UCSD-AML1 (cell line): ENCODE measurements at regions not wholly inside any gene's neighbourhood (a gene's known extent, or its start where the extent isn't known, plus 50 kb on each side); places are given as distances from the start of the nearest gene placed in this dataset.
"Not testable (repeated sequence)": the region's sequence is repeated elsewhere in the genome, so short reads cannot be mapped to it uniquely, and the experiment has no call there.

Experiments
- DNase-seq: peaks from one replicate; lab custom pipeline; 2025; ENCODE audit not compliant: unreplicated experiment; lab: John Stamatoyannopoulos, UW

DNA sequence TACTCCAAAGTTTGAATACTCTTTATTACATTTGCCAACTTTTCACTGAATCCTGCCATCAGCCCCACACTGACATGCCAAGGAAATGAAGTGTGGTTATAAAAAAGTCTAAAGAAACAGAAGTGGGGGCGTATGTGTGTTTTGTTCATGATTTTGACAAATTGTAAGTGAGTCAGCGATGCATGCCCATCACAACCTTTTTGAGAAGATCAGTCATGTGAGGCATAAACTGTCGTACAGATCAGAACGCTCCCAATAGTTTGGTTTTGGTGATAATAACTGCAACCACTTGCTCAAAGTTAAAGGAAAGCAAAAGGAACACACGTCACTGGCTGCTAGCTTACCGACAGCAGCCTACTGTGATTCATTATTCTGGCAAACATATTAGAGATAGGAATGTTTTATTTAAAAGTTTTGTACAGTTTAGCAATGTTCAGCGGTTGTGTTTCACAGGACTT is 95.6 kb downstream of the RGS2 start:
- DNase-seq: no peak

DNA sequence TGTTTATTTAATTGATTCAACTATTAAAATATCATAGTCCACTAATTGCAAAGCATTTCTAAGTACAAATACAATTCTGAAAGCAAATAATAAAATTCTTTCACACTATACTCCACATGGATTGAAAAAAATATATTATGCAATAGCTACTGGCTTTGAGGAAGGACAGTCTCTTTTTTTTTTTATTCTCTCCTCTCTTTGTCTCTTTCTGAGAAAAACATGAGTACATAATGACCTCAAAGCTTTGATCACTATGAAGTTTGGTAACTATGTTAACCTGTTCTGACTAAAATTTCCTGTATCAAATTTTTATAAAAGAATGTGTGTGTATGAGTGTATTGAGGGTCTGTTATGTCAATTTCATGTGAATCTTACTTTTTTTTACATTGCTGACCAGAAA is 96.2 kb downstream of the RGS2 start:
- no peak for DNase-seq

DNA sequence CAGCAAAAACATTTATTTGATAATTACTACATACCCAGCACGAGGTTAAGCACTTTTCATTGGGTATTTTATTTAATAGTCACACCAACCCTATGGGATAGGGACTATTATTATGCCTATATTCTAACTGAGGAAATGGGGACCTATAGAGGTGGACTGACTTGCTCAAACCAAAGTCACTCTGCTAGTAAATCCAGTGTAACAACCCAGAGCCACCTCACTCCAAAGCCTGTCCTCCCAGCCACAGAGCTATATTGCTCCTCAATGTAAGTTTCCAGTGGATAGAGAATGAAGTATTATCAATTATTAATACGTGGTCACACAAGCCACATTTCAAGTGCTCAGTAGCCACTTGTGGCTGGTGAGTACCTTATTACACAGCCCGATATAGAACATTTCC is 97.5 kb downstream of the RGS2 start:
- no peak for DNase-seq

DNA sequence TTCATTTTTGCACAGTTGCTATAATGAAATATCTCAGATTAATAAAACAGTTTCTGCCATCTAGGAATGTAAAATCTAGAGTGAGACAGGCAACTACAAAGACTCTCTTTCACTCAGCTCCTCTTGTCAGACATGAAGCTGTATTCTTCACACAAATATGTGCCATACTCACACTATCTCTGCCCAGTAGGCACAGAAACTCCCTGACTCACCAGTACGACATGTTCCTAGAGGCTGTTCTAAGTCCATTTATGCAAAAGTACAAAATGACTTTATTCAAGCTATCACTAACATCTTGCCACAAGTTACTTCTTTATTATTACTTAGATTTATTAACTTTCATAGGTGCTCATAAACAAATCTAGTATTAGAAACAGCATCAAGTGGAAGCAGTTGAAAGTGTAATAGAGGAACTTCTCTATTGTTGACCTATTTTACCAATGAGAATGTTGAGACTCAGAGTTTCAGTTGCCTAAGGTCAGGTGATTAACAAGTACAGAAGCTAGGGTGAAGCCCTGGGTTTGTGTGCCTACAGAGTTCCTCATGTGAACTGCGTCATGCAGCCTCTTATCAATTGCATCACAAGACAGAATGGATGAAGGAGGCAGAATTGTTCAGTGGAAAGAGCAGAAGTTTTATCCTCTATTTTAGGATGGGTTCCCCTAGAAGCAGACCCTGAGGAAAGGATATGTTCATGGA is 98.9 kb downstream of the RGS2 start:
- no peak for DNase-seq

DNA sequence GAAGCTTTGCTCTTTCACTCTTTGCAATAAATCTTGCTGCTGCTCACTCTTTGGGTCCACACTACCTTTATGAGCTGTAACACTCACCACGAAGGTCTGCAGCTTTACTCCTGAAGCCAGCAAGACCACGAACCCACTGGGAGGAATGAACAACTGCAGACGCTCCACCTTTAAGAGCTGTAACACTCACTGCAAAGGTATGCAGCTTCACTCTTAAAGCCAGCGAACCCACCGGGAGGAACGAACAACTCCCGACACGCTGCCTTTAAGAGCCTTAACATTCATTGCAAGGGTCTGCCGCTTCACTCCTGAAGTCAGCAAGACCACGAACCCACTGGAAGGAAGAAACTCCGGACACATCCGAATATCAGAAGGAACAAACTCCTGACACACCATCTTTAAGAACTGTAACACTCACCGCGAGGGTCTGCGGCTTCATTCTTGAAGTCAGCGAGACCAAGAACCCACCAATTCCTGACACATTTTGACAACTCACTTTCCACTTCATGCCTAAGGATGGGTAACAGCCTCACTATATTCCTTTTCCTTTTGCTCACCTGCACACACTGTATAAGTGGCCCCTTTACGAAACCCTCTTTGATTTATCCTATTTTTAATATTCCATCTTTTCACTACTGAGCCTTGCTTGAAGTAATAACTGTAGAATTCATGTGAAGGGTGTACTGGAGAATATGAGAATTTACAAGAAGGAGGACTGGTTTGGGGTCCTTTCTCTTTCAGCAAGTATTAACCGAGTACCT is 103.2 kb downstream of the RGS2 start:
- DNase-seq: not testable (repeated sequence)

DNA sequence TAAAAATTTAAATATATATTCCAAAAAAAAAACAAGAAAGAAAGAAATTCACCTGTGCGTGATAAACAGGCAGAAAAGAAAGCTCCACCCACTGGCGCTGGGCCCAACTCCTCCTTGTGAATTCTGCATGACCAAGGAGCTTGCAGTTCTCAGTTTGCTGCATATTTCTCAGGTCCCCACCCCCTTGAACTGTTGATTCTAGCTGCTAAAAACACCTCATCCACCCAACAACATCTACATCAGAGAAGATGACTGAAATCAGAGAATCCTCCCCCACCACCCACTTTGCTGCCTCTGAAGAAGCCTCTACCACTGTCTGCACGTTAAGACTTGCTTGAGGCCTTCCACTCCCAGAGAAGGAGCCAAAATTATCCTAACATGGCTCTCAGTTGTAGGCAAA is 104.8 kb downstream of the RGS2 start:
- no peak for DNase-seq

DNA sequence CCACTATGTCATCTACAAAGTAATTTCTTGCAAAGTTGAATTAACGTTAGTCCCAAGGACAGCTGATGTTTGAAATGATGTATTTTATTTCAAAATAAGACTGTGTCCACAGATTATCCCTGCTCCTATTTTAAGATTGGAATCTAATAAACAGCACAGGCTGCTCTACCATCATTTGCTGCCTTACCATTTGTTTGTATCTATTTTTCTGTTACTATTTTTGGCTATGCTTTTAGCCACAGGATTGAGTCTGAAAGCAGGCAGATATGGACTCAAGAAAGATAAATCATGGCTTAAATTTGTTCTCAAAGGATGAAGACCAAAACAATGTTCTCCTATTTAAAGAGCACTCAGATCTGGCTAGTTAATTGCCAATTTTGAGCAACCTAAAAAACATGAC is 105.3 kb downstream of the RGS2 start:
- DNase-seq: no peak

DNA sequence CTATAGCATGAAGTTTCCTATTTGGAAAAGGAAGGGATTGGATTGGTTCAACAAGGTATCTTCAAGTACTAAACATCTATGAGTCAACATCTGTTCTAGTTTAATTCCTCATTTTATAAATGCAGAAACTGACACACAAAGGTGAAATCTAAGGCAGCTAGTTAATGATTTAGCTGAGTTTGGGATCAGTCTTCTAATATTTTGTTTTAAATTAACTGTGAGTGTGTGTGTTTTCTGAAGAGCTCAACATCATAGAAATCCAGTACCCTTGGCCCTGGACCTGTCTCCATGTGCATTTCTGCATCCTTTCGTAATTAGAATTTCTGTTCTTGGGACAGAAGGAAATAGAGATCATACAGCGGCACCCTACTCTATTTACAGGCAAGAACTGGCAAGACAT is 105.9 kb downstream of the RGS2 start:
- no peak for DNase-seq

DNA sequence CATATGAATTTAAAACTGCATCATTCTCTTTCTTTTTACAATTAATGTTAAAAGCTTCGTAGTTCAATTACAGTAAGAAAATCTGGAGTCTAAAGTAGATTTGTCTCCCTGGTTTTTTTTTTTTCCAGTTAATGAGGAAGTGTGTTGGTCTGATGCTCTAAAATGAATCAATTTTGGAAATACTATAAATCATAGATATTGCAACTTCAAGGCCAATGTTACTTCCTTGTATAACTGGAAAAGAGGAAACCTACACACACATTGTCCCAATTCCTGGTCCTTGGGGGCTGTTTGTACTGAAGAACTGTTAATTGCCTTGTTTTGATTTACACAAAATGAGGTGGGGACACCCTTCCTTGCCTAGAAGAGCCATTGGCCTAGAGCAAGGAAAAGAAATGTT is 107.2 kb downstream of the RGS2 start:
- DNase-seq: no peak

DNA sequence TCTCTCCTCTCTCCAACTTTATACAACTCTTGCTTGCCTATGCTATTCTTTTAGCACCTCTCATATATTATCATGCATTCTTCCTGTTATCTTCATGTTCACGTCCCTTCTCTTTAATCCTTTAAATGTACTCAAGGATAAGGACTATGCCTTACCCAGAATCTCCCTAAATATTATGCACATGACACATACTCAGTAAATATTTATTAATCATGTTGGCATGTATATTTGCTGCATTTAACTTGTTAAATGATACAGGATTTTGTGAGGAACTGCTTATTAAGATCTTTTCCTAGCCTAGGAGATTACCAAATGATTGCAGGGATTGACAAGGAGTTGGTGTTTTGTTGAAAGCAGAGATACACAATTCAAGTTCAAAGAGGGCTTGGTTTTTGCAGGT is 109.4 kb downstream of the RGS2 start:
- DNase-seq: no peak

DNA sequence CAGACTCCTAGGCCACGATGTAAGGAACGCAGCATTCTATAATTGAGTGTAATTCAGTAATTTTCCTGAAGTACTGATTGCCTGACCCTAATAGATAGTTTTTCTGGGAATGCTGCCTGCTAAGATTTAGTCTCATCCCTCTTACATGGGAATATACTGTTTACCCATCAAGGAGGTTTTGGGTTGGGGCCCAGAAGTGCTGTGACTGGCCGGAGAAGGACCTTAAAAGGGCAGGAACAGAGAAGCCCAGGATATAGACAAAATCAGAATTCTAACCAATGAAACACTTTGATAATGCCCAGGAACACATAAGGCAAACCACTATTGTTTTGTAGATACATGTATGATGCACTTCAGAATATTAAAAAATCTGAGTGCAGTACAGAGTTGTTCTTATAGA is 111.6 kb downstream of the RGS2 start:
- no peak for DNase-seq

DNA sequence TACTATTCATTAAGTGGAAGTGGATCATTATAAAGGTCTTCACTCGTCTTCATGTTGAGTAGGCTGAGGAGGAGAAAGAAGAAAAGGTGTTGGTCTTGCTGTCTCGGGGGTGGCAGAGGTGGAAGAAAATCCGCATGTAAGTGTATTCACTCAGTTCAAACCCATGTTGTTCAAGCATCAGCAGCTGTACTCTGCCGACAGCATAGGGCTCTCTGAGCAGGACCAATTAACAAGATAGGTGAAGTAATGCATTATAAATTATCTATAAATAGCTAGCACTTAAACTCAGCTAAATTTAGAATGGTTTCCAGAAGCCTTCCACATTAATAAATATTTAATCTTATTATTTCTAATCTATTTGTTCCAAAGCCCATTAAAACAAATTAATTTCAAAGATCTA is 116.8 kb downstream of the RGS2 start:
- no peak for DNase-seq

DNA sequence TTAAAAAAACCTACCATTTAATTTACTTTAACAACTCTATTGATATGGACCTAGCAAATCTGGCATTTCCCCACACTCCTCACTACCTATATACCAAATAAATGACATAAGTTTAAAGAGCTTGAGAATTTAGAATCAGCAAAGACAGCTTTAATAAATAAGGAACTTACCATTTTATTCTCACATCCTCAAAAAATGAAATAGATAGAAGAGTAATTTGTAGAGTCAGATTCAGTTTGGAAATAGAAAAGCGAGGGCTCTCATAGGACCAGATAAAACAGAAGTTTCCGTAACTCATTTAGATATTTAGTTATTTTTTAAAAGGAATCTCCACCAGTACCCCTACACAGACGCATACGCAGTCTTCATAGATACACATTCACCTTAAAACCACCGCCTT is 117.9 kb downstream of the RGS2 start:
- no peak for DNase-seq

DNA sequence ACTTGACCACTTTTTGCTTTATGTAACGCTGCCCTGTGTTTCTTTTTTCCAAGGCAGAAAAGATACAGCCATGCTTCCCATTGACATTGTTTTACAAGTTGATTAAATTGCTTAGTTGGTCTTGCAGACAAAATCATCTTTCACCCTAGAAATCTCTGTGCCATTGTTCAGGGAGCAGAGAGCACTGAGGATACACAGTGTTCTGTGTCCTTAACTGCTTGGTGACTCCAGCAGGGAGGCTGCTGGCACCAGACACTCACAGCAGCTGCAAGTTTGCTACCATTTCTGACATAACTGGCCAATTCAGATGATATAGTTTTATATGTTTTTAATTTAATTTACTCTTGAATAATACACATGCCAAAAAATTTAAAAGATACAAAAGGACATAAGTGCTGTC is 118.7 kb downstream of the RGS2 start:
- no peak for DNase-seq

DNA sequence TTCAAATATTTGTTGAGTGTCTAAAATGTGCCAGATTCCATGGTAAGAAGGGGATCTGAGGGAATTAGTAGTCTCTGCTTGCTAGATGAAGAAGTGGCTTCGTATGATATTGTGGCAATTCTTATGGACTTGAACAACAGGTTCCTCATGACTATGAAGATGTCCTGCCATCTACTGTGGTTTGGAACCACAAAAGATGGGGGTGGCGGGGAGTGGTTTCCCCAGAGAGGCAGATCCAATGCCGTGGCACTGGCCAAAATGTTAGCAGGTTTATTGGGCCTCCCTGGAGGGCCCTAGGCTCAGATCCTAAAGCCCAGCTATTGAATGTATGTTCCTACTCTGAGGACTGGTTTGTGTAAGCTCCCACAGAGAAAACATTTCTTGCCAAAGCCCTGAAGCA is 120.8 kb downstream of the RGS2 start:
- DNase-seq: no peak

DNA sequence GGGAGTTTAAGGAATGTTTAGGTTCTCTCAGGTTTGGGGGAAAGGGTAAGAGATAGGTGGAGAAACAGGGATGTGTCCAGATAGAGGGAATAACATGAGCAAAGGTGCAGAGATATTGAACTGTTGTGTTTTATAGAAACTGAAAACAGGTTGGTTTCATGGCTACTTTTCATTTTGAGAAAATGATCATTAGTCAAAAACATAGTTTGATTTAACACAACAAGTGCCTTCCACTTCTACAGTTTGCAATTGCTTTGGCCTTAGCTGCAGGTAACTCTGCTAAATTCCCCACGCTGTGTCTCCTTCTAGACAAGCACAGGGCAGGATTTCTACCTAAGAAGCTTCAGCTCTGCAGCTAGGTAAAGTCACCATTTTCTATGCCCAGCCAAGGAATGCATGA is 124.9 kb downstream of the RGS2 start:
- no peak for DNase-seq

DNA sequence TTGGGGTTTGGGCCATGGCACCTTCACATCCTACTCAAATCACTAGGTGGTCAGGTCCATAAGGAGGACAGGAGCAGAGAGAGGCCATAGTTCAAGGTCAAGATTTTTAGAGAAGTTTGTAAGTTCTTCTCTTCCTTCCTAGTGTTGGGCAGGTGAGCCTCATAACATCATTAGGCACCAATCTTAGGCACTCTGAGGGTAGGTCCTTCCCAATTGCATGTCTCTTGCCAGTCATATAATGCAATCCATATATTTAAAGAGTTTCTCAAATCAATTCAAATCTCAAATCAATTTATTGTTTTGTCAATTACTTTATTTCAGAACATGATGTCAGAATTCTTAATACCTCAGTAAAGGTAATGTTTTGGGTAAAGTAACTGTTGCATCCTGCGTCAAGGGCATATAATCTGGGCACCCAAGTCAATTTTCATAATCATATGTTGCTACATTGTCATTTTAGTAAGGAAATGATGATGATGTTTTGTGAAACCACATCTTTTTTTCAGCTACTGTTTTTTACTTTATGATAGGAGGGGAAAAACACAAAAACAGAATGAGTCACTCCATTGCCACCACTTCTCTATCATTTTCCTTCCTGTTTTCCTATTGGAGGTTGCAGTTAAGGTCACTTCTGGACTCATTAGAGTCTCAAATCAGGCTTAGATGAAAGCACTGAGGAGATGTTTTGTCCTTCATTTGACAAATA is 122.7 kb downstream of the UCHL5 start:
- DNase-seq: no peak

DNA sequence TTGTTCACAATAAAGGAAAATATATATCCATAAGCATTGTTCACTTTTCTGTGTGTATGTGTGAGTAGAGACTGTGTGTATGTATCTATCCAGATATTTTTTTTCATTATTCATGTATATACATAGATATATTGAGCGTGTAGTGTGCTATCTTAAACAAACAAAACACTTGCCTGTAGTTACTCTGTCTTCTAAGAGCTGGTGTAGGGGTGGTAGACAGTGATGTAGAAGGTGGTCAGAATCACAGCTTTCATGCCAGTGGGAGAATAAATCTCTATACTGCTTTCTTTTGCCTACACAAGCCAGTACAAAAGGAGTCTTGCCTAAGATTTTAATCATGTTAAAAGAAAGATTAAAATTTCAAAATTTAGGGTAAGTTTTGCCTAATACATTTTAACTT is 122.0 kb downstream of the UCHL5 start:
- DNase-seq: no peak

DNA sequence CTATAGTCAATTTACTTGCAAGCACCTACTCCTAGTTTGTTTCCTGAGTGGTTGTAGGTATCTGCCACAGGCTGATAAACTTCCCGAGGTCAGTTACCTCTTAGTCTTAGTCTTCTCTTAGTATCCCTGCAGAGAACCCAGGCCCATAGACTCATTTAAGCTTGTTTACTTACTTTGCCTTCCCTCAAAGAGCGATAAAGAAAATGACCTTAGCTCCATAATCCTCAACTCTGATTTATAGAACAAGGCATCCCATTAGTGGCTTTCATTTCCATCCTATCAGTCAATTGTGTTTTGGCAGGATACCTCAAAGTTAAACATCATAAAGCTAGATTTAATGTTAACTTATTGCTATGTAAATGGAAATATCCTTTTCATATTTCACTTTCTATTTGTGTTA is 119.7 kb downstream of the UCHL5 start:
- DNase-seq: no peak

DNA sequence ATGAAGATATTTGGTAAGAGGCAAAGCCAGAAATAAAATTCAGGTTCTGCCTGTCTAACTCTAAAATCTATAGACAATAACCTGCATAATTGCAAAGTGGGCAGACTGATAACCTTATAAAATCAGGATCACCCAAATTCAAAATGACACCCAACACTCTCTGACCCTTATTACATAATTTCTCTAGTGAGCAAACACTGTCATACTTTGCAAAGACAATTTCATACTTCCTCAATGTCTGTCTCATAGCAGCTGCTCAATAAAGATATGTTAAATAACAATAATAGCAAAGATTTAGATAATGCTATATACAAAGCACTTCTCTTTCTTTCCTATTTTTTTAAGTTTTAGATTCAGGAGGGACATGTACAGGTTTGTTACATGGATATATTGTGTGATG is 118.5 kb downstream of the UCHL5 start:
- DNase-seq: no peak

DNA sequence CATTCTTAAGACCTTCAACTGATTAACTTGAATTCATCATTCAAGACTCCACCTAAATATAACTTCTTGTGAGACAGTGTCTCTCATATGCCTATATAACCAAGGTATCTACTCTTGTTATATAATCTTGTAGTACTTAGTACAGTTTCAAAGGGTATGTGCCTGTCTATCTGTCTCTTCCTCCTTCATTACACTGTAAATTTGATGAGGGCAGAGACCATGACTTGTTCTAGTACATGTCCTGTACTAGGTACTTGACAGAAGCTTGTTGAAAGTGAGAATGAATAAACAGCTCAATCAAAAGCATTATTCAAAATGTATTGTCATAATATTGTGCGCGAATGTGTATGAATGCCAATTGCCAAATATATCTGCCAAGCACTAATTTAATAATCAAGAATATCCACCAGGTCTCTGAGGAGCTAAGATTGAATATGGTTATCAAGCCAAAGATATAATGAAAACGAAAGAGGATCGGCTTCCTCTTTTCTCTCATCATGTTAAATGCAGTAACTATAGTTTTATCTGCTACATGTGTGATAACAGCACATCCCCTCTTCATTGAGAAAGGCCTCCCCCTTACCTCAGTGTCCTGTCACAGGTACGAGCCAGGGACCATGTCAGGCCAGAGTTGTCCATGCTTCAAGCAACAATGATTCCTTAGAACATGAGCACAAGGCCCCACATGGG is 117.3 kb downstream of the UCHL5 start:
- no peak for DNase-seq

DNA sequence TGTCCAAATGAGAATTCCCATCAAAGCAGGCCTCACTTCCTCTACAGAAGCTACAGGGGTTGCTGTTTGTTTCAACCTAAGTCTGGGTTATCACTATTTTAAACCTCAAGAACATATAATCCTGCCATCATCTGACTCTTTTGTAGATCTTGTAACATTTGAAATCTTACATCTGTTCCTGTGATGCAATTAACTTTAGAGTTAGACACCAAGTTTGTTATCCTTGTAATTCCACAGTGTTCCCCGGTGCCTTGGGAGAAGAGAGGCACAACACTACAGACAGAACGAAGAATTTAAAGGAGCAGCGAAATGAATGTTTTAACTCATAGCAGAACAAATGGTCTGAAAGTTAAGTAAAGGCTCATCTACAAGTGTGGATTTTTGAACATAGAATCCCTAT is 116.1 kb downstream of the UCHL5 start:
- no peak for DNase-seq
